HG03103 (cell line): ENCODE measurements at regions not wholly inside any gene's neighbourhood (a gene's known extent, or its start where the extent isn't known, plus 50 kb on each side); places are given as distances from the start of the nearest gene placed in this dataset.

Experiments used
- ATAC-seq: cut with Tn5 transposase; IDR thresholded peaks from one replicate; pipeline ENCODE4 v1.9.1; 2021; ENCODE audit warnings: low read depth; ENCODE audit not compliant: unreplicated experiment

DNA sequence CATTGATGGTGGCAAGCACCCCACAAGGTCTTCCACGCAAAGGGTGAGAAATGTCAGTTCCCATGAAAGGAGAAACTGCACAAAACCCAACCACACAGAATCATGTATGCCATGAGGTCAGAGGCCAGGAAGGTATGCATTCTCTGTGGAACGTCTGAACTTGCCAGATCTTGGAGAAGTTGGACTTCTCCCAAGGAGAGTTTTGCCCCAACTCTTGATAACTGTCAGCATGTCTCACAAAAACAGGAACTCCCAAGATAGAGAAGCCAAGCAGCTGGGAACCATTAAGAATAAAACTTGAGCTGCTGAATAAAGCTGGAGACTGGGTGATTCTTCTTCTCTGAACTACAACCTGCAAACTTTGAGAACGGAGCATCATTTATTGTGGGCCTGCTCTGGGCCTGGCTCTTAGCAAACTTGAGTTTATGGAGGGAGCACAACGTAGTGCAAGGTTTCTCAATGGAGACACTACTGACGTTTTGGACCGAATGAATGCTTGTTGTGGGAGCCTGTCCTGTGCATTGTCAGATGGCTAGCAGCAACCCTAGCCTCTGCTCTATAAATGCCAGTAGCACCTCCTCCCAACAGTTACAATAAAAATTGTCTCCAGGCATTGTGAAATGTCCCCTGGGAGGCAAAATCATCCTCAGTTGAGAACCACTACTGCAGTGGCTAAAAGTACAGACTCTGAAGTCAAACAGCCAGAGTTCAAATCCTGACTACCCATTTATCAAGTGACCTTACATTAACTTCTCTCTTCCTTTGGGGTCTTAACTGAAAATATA is 193.5 kb downstream of the ACTL7B start:
- no peak for ATAC-seq

GRCh38 chr9:108656566-108656965 is 199.2 kb downstream of the ACTL7B start:
- ATAC-seq = no peak

GRCh38 chr9:108655818-108656217 is 200.0 kb downstream of the ACTL7B start:
- ATAC-seq = no peak

- ATAC-seq = no peak
These were observed 201.2 kb downstream of the ACTL7B start for GRCh38 chr9:108654566-108654965.

GRCh38 chr9:108652851-108653250 is 202.9 kb downstream of the ACTL7B start:
- no peak for ATAC-seq

GRCh38 chr9:108650826-108651225 is 205.0 kb downstream of the ACTL7B start:
- no peak for ATAC-seq

DNA sequence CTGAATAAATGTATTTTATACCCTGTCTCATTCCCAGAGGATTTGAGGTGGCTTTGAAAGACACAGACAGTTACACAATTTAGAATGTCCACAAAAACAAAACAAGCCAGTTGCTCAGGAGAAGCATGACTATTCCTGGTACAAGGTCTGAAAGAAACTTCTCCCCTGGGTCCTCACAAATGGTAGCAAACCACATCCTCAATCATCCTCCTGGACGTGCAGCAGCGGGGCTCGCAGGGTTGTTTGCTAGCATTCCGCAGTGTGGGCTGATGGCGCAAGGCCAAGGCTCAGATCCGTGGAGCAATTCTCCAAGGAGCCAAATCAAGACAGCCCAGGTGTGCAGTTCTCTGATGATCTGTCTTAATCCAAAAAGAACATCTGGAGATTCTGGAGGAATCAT is 210.3 kb downstream of the ACTL7B start:
- no peak for ATAC-seq

DNA sequence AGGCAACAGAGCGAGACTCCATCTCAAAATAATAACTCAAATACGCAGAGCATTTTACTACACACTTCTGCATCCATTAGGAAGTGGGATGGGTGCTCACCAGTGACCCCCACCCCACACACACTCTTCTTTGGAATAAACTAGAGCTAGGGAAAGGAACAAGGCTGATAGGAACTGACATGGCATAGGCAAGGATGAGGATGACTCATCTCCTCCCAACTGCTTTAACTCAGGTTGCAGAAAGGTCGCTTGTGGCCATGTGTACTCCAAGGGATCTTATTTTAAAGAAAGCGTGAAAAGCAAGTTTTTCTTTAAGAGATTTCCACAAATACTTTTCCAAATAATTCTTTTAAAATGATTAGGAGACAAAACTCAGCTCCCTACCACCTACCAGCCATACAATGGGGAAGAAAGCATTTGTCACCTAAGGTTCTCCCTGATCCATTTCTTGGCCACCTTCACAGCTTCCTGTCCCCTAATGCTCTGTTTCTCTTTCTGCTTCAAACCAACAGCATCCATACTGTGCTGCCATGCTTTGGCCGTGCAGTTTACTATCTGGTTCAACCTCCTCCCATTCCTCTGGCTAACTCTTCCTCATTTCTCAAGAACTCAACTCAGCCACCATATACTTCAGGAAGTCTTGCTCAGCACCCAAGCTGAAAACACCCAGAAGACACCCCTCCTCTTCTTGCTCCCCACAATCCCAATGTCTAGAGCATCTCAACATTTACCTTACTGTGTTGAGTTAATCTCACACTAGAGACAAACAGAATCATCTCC is 211.9 kb downstream of the ACTL7B start:
- no peak for ATAC-seq

DNA sequence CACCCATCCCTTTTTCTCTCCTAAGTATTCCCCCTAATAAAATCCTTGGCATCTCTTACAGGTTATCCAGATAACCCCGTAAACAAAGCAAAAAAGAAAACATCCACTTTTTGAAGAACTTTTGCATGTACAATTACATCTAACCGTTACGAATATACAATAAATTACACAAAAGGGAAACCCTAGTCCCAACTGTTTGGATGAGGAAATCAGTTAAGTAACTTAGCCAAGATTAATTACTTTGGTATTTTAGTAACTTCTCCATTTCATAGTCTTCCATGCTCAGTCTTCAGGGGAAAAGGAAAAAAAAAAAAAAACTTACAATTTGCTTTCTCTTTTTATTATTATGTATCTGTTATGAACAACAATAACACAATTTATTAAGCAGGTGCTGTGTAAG is 212.9 kb downstream of the ACTL7B start:
- ATAC-seq = no peak

GRCh38 chr9:108640230-108640629 is 215.6 kb downstream of the ACTL7B start:
- no peak for ATAC-seq

- ATAC-seq = no peak
These were observed 216.1 kb downstream of the ACTL7B start for GRCh38 chr9:108639696-108640095.

- ATAC-seq = no peak
These were observed 216.7 kb downstream of the ACTL7B start for GRCh38 chr9:108639091-108639490.

DNA sequence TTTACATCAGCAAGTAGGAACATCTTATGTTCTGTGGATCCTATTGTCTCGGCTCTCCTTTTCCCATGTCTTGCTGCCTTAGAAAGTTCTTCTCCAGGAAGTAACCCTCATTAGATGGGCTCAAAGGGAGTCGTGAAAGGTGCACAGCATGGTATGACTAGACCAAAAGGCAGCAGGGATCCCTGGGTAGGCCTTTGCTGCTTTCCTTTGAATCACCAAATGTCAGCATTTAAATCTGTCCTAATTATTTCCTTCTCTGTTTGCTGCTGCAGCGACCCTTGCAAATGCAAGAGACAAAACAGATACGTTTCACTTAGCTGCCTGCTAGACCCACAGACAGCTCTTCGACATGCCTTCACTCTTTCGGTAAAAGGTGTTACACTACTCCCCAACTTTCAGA is 218.4 kb downstream of the ACTL7B start:
- no peak for ATAC-seq

DNA sequence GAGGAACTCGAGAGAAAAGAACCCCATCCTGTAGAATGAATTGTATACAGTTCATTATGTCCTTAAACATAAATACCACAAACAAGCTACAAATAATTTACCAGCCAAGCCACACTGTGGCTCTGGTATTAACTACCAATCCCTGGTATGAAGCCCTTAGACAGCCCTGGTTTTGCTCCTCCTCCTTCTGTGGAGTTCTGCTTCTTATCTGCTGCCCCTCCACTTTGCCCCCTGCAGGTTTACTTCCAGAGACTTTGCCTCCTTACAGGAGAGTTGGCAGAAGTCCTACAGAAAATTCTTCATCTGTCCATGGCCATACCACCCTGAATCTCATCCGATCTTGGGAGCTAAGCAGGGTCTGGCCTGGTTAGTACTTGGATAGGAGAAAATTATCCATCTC is 219.8 kb downstream of the ACTL7B start:
- no peak for ATAC-seq

DNA sequence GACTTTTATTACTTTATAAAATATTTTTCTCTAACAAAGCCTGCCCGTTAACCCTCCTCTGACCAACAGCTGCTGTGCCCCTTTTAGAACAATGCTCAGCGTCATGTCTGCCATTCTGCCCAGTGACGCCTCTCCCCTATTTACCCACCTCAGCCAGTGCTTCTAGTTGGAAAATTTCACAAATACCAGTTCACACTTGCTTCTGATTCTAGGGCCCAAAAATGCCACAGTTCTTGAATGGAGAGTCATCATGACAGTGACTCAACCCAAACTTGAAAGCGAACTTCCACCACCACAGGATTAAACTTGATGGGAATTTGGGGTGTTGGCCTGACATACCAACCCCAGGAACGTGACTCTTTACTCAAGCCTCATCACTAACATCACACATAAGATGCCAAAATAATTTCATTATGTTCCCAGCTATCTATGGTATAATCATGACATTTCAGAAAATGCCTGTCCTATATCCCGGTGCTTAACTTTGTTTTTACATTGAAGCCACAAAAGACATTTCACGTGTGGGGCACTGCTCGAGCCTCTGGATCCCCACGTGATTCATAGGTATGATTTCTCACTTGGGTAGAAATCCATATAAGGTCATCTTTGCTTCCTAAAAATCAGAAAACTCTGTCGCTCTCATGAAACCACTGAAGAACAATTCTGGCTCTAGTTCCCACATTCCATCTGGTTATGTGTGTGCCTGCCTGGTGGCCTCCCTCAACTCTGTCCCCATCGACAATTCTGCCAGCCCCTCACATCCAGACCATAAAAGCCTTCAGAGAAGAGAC is 220.9 kb downstream of the ACTL7B start:
- no peak for ATAC-seq

GRCh38 chr9:108634204-108634603 is 221.6 kb downstream of the ACTL7B start:
- no peak for ATAC-seq

DNA sequence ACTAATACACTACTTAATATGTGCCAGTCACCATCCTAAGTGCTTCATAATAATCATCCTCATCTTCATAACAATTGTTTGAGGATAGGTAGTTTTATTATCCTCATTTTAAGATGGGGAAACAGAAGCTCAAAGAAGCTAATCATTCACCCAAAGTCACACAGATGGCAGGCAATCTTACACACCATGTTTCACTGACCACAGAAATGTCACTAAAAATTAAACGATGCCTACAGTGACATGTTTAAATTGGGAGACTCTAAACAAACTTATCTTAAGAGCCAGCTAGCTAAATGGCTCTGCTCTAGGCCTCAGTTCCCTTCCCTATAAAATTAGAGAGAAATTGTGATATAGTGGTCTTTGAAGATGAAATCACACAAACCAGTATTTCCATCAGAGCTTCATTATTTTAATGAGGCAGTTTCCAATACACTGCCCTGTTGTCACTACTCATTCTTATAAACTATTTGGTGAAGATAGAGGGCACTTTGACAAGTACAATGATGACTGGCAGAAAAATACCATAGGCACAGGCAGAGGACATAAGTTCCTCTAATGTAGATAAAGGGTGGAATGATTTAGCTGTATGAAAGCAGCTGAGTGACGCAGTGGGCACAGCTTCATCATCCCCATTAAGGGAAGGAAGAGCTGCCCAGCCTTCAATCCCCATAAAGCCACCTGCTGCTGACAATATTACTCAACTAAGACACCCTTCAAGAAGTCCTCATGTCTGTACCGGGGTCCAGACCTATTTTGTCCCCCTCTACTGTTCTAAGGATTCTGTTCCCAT is 224.1 kb downstream of the ACTL7B start:
- no peak for ATAC-seq

GRCh38 chr9:108628316-108628715 is 227.5 kb downstream of the ACTL7B start:
- no peak for ATAC-seq

GRCh38 chr9:108626743-108627142 is 229.0 kb downstream of the ACTL7B start:
- no peak for ATAC-seq
